NCI-H1694 treated with DMSO at 0.1 percent for 48 hours (cell line): ENCODE measurements at regions not wholly inside any gene's neighbourhood (a gene's known extent, or its start where the extent isn't known, plus 50 kb on each side); places are given as distances from the start of the nearest gene placed in this dataset.
"Not testable (repeated sequence)": the region's sequence is repeated elsewhere in the genome, so short reads cannot be mapped to it uniquely, and the experiment has no call there.

Experiments used
- DNase-seq: peaks from one replicate; lab custom pipeline; 2025; lab: John Stamatoyannopoulos, UW

GRCh38 chr4:103499094-103499493 is 220.7 kb downstream of the TACR3 start:
- DNase-seq: no peak

- DNase-seq: no peak
Measured at GRCh38 chr4:103498161-103499070, 221.4 kb downstream of the TACR3 start.

GRCh38 chr4:103497692-103498091 is 222.1 kb downstream of the TACR3 start:
- no peak for DNase-seq

- DNase-seq: no peak
Measured at GRCh38 chr4:103496800-103497199, 223.0 kb downstream of the TACR3 start.

- DNase-seq: no peak
Measured at GRCh38 chr4:103493450-103494159, 226.2 kb downstream of the TACR3 start.

GRCh38 chr4:103485296-103485695 is 234.5 kb downstream of the TACR3 start:
- DNase-seq: not testable (repeated sequence)

- no peak for DNase-seq
Measured at GRCh38 chr4:103484521-103484920, 235.3 kb downstream of the TACR3 start.

GRCh38 chr4:103482893-103483292 is 236.9 kb downstream of the TACR3 start:
- no peak for DNase-seq

- DNase-seq: no peak
Measured at GRCh38 chr4:103482471-103482870, 237.3 kb downstream of the TACR3 start.

GRCh38 chr4:103478734-103479133 is 241.1 kb downstream of the TACR3 start:
- no peak for DNase-seq

GRCh38 chr4:103478210-103478609 is 241.6 kb downstream of the TACR3 start:
- DNase-seq: no peak

GRCh38 chr4:103457566-103457965 is 259.4 kb upstream of the CENPE start:
- DNase-seq: peak; percentile 37

GRCh38 chr4:103451341-103451740 is 253.2 kb upstream of the CENPE start:
- DNase-seq: no peak

GRCh38 chr4:103450693-103451092 is 252.6 kb upstream of the CENPE start:
- no peak for DNase-seq

GRCh38 chr4:103449296-103450023 is 251.3 kb upstream of the CENPE start:
- DNase-seq: no peak

GRCh38 chr4:103445377-103445776 is 247.2 kb upstream of the CENPE start:
- DNase-seq: no peak

- DNase-seq: no peak
Measured at GRCh38 chr4:103443324-103443723, 245.2 kb upstream of the CENPE start.

- no peak for DNase-seq
Measured at GRCh38 chr4:103429283-103429682, 231.1 kb upstream of the CENPE start.

- no peak for DNase-seq
Measured at GRCh38 chr4:103425406-103425805, 227.3 kb upstream of the CENPE start.

GRCh38 chr4:103424853-103425252 is 226.7 kb upstream of the CENPE start:
- DNase-seq: no peak

GRCh38 chr4:103423261-103423660 is 225.1 kb upstream of the CENPE start:
- no peak for DNase-seq

GRCh38 chr4:103422467-103423219 is 224.5 kb upstream of the CENPE start:
- DNase-seq: no peak
